Liver (tissue), 3 donors: ENCODE measurements at regions not wholly inside any gene's neighbourhood (a gene's known extent, or its start where the extent isn't known, plus 50 kb on each side); places are given as distances from the start of the nearest gene placed in this dataset.

Experiments
- GABPA ChIP-seq, 2 donors: IDR thresholded peaks in 1 of 2; conservative IDR thresholded peaks in 1 of 2; 2 replicates each; pipeline ENCODE4 v1.6.1; 2016; ENCODE audit warnings: antibody characterized with exemption in 2 of 2, mild to moderate bottlenecking in 1 of 2, moderate library complexity in 1 of 2
- RAD21 ChIP-seq, 2 donors: IDR thresholded peaks; 2 replicates each; pipeline ENCODE4 v1.6.1; 2016; ENCODE audit warnings: antibody characterized with exemption in 2 of 2, mild to moderate bottlenecking in 2 of 2
- SP1 ChIP-seq: IDR thresholded peaks from 2 replicates; pipeline ENCODE4 v1.6.1; 2018; ENCODE audit warnings: antibody characterized with exemption, mild to moderate bottlenecking
- TAF1 ChIP-seq: conservative IDR thresholded peaks from 2 replicates; pipeline ENCODE4 v1.6.1; 2016; ENCODE audit warnings: antibody characterized with exemption, mild to moderate bottlenecking
- YY1 ChIP-seq: IDR thresholded peaks from 2 replicates; pipeline ENCODE4 v1.6.1; 2016; ENCODE audit warnings: antibody characterized with exemption, mild to moderate bottlenecking
- TF ChIP-seq, protein P1 (sequence below): IDR thresholded peaks from 2 replicates; pipeline ENCODE4 v1.6.1; 2016; ENCODE audit warnings: antibody characterized with exemption
- TF ChIP-seq, protein P2 (sequence below): fragments of 150-350 bp; IDR thresholded peaks from 2 replicates; pipeline ENCODE4 v1.5.1; 2017; ENCODE audit warnings: improper control_type of control experiment, low read depth, low read length; ENCODE audit not compliant: missing input control
- TF ChIP-seq, protein P3 (sequence below): IDR thresholded peaks from 2 replicates; pipeline ENCODE4 v1.6.1; 2016; ENCODE audit warnings: antibody characterized with exemption, mild to moderate bottlenecking
- donor health status: healthy.
- donor health status: healthy.

DNA sequence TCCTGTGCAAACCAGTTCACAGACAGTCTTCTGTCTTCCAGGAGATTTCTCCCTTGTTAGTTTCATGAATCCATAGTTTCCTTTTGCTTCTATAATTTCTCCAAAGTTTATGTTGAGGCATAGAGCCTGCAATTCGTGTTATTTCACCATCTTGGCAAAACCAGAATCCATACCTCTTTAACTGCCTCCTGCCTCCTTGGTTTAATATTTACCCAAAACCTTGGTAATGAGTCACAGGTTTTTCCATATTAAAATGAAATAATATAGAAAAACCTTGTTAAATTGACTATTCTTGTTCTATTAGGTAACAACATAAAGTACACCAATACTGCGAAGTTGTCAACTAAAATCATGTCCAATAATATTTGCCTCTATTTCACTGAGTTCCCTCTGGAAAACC, 459.7 kb downstream of the HINT1 start:
- TF ChIP-seq, protein P1, sequence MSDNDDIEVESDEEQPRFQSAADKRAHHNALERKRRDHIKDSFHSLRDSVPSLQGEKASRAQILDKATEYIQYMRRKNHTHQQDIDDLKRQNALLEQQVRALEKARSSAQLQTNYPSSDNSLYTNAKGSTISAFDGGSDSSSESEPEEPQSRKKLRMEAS: no peak
- no peak for TF ChIP-seq SP1
- TF ChIP-seq YY1: no peak
- no peak for TF ChIP-seq GABPA (IDR thresholded peaks at IDR 0.05 in 1 of 2, conservative IDR thresholded peaks at IDR 0.05 in 1 of 2)
- TF ChIP-seq, protein P2, sequence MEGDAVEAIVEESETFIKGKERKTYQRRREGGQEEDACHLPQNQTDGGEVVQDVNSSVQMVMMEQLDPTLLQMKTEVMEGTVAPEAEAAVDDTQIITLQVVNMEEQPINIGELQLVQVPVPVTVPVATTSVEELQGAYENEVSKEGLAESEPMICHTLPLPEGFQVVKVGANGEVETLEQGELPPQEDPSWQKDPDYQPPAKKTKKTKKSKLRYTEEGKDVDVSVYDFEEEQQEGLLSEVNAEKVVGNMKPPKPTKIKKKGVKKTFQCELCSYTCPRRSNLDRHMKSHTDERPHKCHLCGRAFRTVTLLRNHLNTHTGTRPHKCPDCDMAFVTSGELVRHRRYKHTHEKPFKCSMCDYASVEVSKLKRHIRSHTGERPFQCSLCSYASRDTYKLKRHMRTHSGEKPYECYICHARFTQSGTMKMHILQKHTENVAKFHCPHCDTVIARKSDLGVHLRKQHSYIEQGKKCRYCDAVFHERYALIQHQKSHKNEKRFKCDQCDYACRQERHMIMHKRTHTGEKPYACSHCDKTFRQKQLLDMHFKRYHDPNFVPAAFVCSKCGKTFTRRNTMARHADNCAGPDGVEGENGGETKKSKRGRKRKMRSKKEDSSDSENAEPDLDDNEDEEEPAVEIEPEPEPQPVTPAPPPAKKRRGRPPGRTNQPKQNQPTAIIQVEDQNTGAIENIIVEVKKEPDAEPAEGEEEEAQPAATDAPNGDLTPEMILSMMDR: no peak
- TF ChIP-seq TAF1: no peak
- TF ChIP-seq RAD21 (IDR thresholded peaks at IDR 0.05): no peak
- TF ChIP-seq, protein P3, sequence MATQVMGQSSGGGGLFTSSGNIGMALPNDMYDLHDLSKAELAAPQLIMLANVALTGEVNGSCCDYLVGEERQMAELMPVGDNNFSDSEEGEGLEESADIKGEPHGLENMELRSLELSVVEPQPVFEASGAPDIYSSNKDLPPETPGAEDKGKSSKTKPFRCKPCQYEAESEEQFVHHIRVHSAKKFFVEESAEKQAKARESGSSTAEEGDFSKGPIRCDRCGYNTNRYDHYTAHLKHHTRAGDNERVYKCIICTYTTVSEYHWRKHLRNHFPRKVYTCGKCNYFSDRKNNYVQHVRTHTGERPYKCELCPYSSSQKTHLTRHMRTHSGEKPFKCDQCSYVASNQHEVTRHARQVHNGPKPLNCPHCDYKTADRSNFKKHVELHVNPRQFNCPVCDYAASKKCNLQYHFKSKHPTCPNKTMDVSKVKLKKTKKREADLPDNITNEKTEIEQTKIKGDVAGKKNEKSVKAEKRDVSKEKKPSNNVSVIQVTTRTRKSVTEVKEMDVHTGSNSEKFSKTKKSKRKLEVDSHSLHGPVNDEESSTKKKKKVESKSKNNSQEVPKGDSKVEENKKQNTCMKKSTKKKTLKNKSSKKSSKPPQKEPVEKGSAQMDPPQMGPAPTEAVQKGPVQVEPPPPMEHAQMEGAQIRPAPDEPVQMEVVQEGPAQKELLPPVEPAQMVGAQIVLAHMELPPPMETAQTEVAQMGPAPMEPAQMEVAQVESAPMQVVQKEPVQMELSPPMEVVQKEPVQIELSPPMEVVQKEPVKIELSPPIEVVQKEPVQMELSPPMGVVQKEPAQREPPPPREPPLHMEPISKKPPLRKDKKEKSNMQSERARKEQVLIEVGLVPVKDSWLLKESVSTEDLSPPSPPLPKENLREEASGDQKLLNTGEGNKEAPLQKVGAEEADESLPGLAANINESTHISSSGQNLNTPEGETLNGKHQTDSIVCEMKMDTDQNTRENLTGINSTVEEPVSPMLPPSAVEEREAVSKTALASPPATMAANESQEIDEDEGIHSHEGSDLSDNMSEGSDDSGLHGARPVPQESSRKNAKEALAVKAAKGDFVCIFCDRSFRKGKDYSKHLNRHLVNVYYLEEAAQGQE: no peak
